Neural progenitor cell (in vitro differentiated cells): ENCODE measurements at regions not wholly inside any gene's neighbourhood (a gene's known extent, or its start where the extent isn't known, plus 50 kb on each side); places are given as distances from the start of the nearest gene placed in this dataset.

ENCODE experiments used
- DNase-seq: peaks from one replicate; pipeline ENCODE4 v3.0.0-alpha.2; 2016; ENCODE audit warnings: low spot score
- H2AFZ ChIP-seq: fragments of 200-600 bp; sonication (generic); replicated peaks from 2 replicates; pipeline ENCODE4 v1.6.1; 2016; ENCODE audit warnings: antibody characterized with exemption
- H3F3A ChIP-seq: fragments of 200-600 bp; sonication (generic); 2 replicates; pipeline ENCODE4 v1.6.1; 2016; ENCODE audit warnings: antibody characterized with exemption, low read depth
- H3K27ac ChIP-seq: fragments of 200-600 bp; sonication (generic); 2 replicates; pipeline ENCODE4 v1.5.1; 2016; ENCODE audit warnings: mild to moderate bottlenecking
- H3K27me3 ChIP-seq: fragments of 200-600 bp; sonication (generic); 2 replicates; pipeline ENCODE4 v1.6.1; 2016; ENCODE audit warnings: mild to moderate bottlenecking, moderate library complexity
- H3K36me3 ChIP-seq: fragments of 200-600 bp; sonication (generic); 2 replicates; pipeline ENCODE4 v1.5.1; 2016
- H3K4me1 ChIP-seq: fragments of 200-600 bp; sonication (generic); 2 replicates; pipeline ENCODE4 v1.6.1; 2016; ENCODE audit warnings: mixed run types
- H3K4me2 ChIP-seq: fragments of 200-600 bp; sonication (generic); 2 replicates; pipeline ENCODE4 v1.6.1; 2016
- H3K4me3 ChIP-seq: fragments of 200-600 bp; sonication (generic); 2 replicates; pipeline ENCODE4 v1.5.1; 2016
- H3K79me2 ChIP-seq: fragments of 200-600 bp; sonication (generic); 2 replicates; pipeline ENCODE4 v1.6.1; 2016; ENCODE audit warnings: low read depth
- H3K9ac ChIP-seq: fragments of 200-600 bp; sonication (generic); 2 replicates; pipeline ENCODE4 v1.6.1; 2016
- H3K9me3 ChIP-seq: fragments of 200-600 bp; sonication (generic); 2 replicates; pipeline ENCODE4 v1.5.1; 2016; ENCODE audit warnings: low read depth
- H4K20me1 ChIP-seq: fragments of 200-600 bp; sonication (generic); 2 replicates; pipeline ENCODE4 v1.6.1; 2016; ENCODE audit warnings: low read depth
- H3K27ac Mint-ChIP-seq: 3 replicates; pipeline ENCODE4 v1.8.0; 2021; ENCODE audit warnings: mixed read lengths
- H3K27me3 Mint-ChIP-seq: 2 replicates; pipeline ENCODE4 v1.8.0; 2022; ENCODE audit warnings: low read depth, mild to moderate bottlenecking, inconsistent platforms, moderate library complexity, mixed read lengths; ENCODE audit not compliant: insufficient read depth
- H3K36me3 Mint-ChIP-seq: 3 replicates; pipeline ENCODE4 v1.8.0; 2021; ENCODE audit warnings: mixed read lengths
- H3K4me1 Mint-ChIP-seq: 3 replicates; pipeline ENCODE4 v1.8.0; 2021; ENCODE audit warnings: mixed read lengths
- H3K4me3 Mint-ChIP-seq: 3 replicates; pipeline ENCODE4 v1.8.0; 2021; ENCODE audit warnings: mild to moderate bottlenecking, moderate library complexity, mixed read lengths
- H3K9me3 Mint-ChIP-seq: 3 replicates; pipeline ENCODE4 v1.8.0; 2020; ENCODE audit warnings: mixed read lengths
- EZH2 ChIP-seq: fragments of 200-600 bp; sonication (generic); IDR thresholded peaks from 2 replicates; pipeline ENCODE4 v1.6.1; 2017; ENCODE audit warnings: antibody characterized with exemption, mild to moderate bottlenecking, moderate library complexity
- EZH2phosphoT487 ChIP-seq: fragments of 200-600 bp; sonication (generic); IDR thresholded peaks from 2 replicates; pipeline ENCODE4 v1.6.1; 2017; ENCODE audit warnings: antibody characterized with exemption
- TF ChIP-seq, protein P1 (sequence below): fragments of 200-600 bp; sonication (generic); IDR thresholded peaks from 2 replicates; pipeline ENCODE4 v1.5.1; 2017; ENCODE audit warnings: antibody characterized with exemption, mild to moderate bottlenecking

DNA sequence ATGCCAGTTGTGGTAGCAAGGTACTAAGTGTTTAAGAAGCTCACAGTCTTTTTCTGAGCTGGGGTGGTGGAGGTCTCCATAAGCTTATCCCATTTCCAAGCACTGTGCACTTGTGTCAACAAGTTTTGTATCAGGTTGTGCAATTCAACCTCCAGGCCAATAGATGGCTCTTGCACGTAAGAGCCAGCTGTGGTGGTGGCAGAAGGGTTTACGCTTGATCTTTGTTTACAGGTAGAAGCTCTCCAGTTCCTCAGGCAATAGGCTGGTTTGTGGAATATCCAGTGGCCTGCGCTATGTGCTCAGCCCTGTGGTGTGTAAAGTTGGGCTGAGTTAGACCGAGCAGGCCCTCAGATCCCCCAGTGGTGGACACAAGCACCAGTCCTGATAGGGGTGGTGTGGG, 89.7 kb upstream of the CNTNAP5 start:
- no peaks in the 10 kb centered on the region for H3K36me3 Mint-ChIP-seq
- no peak overlapping the region for H3K27ac Mint-ChIP-seq
- H3K27me3 Mint-ChIP-seq, result no peaks in the 10 kb centered on the region
- Histone ChIP-seq H3K9ac (no peak overlapping the region), H3K27me3 (no peaks in the 10 kb centered on the region), H3K4me2 (no peak overlapping the region), H2AFZ (no peak overlapping the region), H3K79me2 (no peaks in the 10 kb centered on the region), H3K4me3 (no peak overlapping the region), H3F3A (no peaks in the 10 kb centered on the region), H3K36me3 (no peaks in the 10 kb centered on the region), H3K9me3 (no peaks in the 10 kb centered on the region), H4K20me1 (no peaks in the 10 kb centered on the region), H3K27ac (no peak overlapping the region), H3K4me1 (no peaks in the 10 kb centered on the region)
- no peaks in the 10 kb centered on the region for H3K4me1 Mint-ChIP-seq
- TF ChIP-seq EZH2 (no peak), EZH2phosphoT487 (no peak)
- TF ChIP-seq, protein P1, sequence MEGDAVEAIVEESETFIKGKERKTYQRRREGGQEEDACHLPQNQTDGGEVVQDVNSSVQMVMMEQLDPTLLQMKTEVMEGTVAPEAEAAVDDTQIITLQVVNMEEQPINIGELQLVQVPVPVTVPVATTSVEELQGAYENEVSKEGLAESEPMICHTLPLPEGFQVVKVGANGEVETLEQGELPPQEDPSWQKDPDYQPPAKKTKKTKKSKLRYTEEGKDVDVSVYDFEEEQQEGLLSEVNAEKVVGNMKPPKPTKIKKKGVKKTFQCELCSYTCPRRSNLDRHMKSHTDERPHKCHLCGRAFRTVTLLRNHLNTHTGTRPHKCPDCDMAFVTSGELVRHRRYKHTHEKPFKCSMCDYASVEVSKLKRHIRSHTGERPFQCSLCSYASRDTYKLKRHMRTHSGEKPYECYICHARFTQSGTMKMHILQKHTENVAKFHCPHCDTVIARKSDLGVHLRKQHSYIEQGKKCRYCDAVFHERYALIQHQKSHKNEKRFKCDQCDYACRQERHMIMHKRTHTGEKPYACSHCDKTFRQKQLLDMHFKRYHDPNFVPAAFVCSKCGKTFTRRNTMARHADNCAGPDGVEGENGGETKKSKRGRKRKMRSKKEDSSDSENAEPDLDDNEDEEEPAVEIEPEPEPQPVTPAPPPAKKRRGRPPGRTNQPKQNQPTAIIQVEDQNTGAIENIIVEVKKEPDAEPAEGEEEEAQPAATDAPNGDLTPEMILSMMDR, result no peak
- H3K4me3 Mint-ChIP-seq, result no peak overlapping the region
- no peaks in the 10 kb centered on the region for H3K9me3 Mint-ChIP-seq
- no peak for DNase-seq

DNA sequence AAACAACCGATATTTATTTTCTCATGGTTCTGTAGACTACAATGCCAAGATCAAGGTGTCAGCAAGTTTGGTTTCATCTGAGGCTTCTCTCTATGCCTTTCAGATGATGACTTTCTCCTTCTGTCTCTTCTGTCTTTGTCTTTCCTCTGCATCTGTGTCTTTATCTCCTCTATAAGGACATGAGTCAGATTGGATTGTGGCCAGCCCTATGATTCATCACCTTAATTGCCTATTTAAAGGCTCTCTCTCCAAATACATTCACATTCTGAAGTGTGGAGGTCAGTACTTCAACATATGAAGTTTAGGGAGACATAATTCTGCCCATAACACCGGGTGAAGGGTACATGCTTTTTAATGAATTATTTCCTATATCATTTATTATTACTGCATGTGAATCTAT, 71.2 kb upstream of the CNTNAP5 start:
- H3K4me2 ChIP-seq, result no peak overlapping the region
- DNase-seq, result no peak
- H4K20me1 ChIP-seq, result no peaks in the 10 kb centered on the region
- no peaks in the 10 kb centered on the region for H3K36me3 ChIP-seq
- no peak overlapping the region for H3K4me3 ChIP-seq
- no peak overlapping the region for H3K27ac ChIP-seq
- TF ChIP-seq EZH2phosphoT487, result no peak
- no peak for TF ChIP-seq EZH2
- TF ChIP-seq, protein P1, result no peak
- H2AFZ ChIP-seq, result no peak overlapping the region
- H3K79me2 ChIP-seq, result no peaks in the 10 kb centered on the region
- Mint-ChIP-seq H3K27me3 (no peaks in the 10 kb centered on the region), H3K27ac (no peak overlapping the region), H3K9me3 (no peaks in the 10 kb centered on the region), H3K4me1 (no peaks in the 10 kb centered on the region), H3K36me3 (no peaks in the 10 kb centered on the region), H3K4me3 (no peak overlapping the region)
- H3K9ac ChIP-seq, result no peak overlapping the region
- H3K27me3 ChIP-seq, result no peaks in the 10 kb centered on the region
- no peaks in the 10 kb centered on the region for H3K9me3 ChIP-seq
- H3F3A ChIP-seq, result peaks cover 4% of the 10 kb centered on the region
- H3K4me1 ChIP-seq, result no peaks in the 10 kb centered on the region

DNA sequence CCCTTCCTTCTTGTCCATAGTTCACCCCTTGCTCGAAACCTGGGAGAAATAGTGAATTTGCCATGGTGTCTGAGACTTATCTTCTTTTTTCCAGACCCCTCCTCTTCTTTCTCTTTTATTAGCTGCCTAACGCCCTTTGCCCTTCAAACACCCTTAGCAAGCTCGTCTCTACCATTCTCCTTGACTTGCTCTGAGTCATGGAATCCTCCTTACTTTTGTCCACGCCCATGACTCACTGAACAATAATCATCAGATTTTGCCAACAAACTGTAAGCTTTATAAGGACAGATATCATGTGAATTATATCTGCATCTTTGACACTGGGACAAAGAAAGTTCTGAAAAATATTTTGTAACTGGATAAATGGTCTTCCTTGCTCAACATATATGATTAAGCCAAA, 67.1 kb upstream of the CNTNAP5 start:
- no peak overlapping the region for H3K9ac ChIP-seq
- H3K9me3 Mint-ChIP-seq, result peaks cover 6% of the 10 kb centered on the region
- H3K36me3 Mint-ChIP-seq, result no peaks in the 10 kb centered on the region
- no peak overlapping the region for H3K27ac ChIP-seq
- no peaks in the 10 kb centered on the region for H3K4me1 Mint-ChIP-seq
- DNase-seq, result no peak
- no peak overlapping the region for H3K27ac Mint-ChIP-seq
- H4K20me1 ChIP-seq, result no peaks in the 10 kb centered on the region
- no peak overlapping the region for H3K4me3 ChIP-seq
- H3K9me3 ChIP-seq, result no peaks in the 10 kb centered on the region
- no peak overlapping the region for H3K4me3 Mint-ChIP-seq
- TF ChIP-seq EZH2 (no peak), EZH2phosphoT487 (no peak)
- TF ChIP-seq, protein P1, result no peak
- no peak overlapping the region for H3K4me2 ChIP-seq
- H3K36me3 ChIP-seq, result no peaks in the 10 kb centered on the region
- no peaks in the 10 kb centered on the region for H3K27me3 ChIP-seq
- H3K27me3 Mint-ChIP-seq, result no peaks in the 10 kb centered on the region
- H3K79me2 ChIP-seq, result no peaks in the 10 kb centered on the region
- peaks cover 4% of the 10 kb centered on the region for H3F3A ChIP-seq
- H2AFZ ChIP-seq, result no peak overlapping the region
- H3K4me1 ChIP-seq, result no peaks in the 10 kb centered on the region

DNA sequence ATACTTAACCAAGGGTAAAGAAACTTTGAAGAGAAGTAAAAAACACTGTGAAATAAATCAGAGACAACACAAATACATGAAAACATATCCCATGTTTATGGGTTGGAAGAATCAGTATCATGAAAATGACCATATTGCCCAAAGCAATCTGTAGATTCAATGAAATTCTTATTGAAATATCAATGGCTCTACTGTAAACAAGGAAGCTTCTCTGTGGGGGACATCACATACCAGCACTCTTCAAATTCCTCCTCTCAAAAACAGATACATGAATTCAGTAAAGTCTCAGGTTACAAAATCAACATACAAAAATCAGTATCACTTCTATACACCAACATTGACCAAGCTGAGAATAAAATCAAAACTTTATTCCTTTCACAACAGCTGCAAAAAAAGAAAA, 63.5 kb upstream of the CNTNAP5 start:
- no peaks in the 10 kb centered on the region for H3K79me2 ChIP-seq
- Mint-ChIP-seq H3K9me3 (peaks cover 6% of the 10 kb centered on the region), H3K36me3 (no peaks in the 10 kb centered on the region), H3K4me3 (no peak overlapping the region), H3K27ac (no peak overlapping the region), H3K4me1 (no peaks in the 10 kb centered on the region), H3K27me3 (no peaks in the 10 kb centered on the region)
- H3K4me3 ChIP-seq, result no peak overlapping the region
- TF ChIP-seq, protein P1, result no peak
- TF ChIP-seq EZH2phosphoT487, result no peak
- TF ChIP-seq EZH2, result no peak
- no peaks in the 10 kb centered on the region for H3K36me3 ChIP-seq
- no peaks in the 10 kb centered on the region for H3F3A ChIP-seq
- no peaks in the 10 kb centered on the region for H4K20me1 ChIP-seq
- H3K4me1 ChIP-seq, result no peaks in the 10 kb centered on the region
- no peaks in the 10 kb centered on the region for H3K27me3 ChIP-seq
- no peak for DNase-seq
- H3K4me2 ChIP-seq, result no peak overlapping the region
- H2AFZ ChIP-seq, result no peak overlapping the region
- H3K9me3 ChIP-seq, result no peaks in the 10 kb centered on the region
- H3K27ac ChIP-seq, result no peak overlapping the region
- no peak overlapping the region for H3K9ac ChIP-seq
